HG03196 (cell line): ENCODE measurements at regions not wholly inside any gene's neighbourhood (a gene's known extent, or its start where the extent isn't known, plus 50 kb on each side); places are given as distances from the start of the nearest gene placed in this dataset.
A peak's percentile ranks its signal among the peaks of the same experiment; 100 is the strongest.
"Not testable (repeated sequence)": the region's sequence is repeated elsewhere in the genome, so short reads cannot be mapped to it uniquely, and the experiment has no call there.

Source experiments
- ATAC-seq: cut with Tn5 transposase; IDR thresholded peaks from one replicate; pipeline ENCODE4 v1.9.1; 2021; ENCODE audit not compliant: unreplicated experiment

GRCh38 chr18:76644580-76644979, 149.5 kb upstream of the ZNF516 start:
- no peak for ATAC-seq

GRCh38 chr18:76643996-76644395, 149.0 kb upstream of the ZNF516 start:
- no peak for ATAC-seq

- no peak for ATAC-seq
These were observed 148.2 kb upstream of the ZNF516 start for GRCh38 chr18:76643199-76643598.

- ATAC-seq = no peak
These were observed 145.4 kb upstream of the ZNF516 start for GRCh38 chr18:76640438-76640837.

- ATAC-seq = no peak
These were observed 139.5 kb upstream of the ZNF516 start for GRCh38 chr18:76634564-76634963.

GRCh38 chr18:76633588-76634269, 138.7 kb upstream of the ZNF516 start:
- ATAC-seq = no peak

GRCh38 chr18:76627444-76627843, 132.4 kb upstream of the ZNF516 start:
- no peak for ATAC-seq

GRCh38 chr18:76626991-76627390, 131.9 kb upstream of the ZNF516 start:
- no peak for ATAC-seq

- no peak for ATAC-seq
These were observed 127.6 kb upstream of the ZNF516 start for GRCh38 chr18:76622651-76623050.

- ATAC-seq = no peak
These were observed 126.9 kb upstream of the ZNF516 start for GRCh38 chr18:76621782-76622495.

GRCh38 chr18:76621226-76621625, 126.2 kb upstream of the ZNF516 start:
- no peak for ATAC-seq

GRCh38 chr18:76620321-76621170, 125.5 kb upstream of the ZNF516 start:
- peak; percentile 86 for ATAC-seq

GRCh38 chr18:76619621-76620315, 124.7 kb upstream of the ZNF516 start:
- ATAC-seq = peak; percentile 21

- no peak for ATAC-seq
These were observed 124.2 kb upstream of the ZNF516 start for GRCh38 chr18:76619261-76619620.

- no peak for ATAC-seq
These were observed 123.7 kb upstream of the ZNF516 start for GRCh38 chr18:76618721-76619120.

- ATAC-seq = no peak
These were observed 121.3 kb upstream of the ZNF516 start for GRCh38 chr18:76616373-76616772.

- no peak for ATAC-seq
These were observed 120.2 kb upstream of the ZNF516 start for GRCh38 chr18:76615065-76615733.

- ATAC-seq = no peak
These were observed 118.7 kb upstream of the ZNF516 start for GRCh38 chr18:76613755-76614120.

- ATAC-seq = no peak
These were observed 118.2 kb upstream of the ZNF516 start for GRCh38 chr18:76613053-76613754.

- ATAC-seq = not testable (repeated sequence)
These were observed 116.7 kb upstream of the ZNF516 start for GRCh38 chr18:76611750-76612045.
